GM12892 (cell line): ENCODE measurements at regions not wholly inside any gene's neighbourhood (a gene's known extent, or its start where the extent isn't known, plus 50 kb on each side); places are given as distances from the start of the nearest gene placed in this dataset.

Source experiments
- POLR2A ChIP-seq: IDR thresholded peaks from 2 replicates; pipeline ENCODE4 v1.6.1; 2011; ENCODE audit warnings: low read depth, low read length, control low read depth
- POLR2AphosphoS5 ChIP-seq: IDR thresholded peaks from 2 replicates; pipeline ENCODE4 v1.6.1; 2011; ENCODE audit warnings: low read depth, low read length, control low read depth

DNA sequence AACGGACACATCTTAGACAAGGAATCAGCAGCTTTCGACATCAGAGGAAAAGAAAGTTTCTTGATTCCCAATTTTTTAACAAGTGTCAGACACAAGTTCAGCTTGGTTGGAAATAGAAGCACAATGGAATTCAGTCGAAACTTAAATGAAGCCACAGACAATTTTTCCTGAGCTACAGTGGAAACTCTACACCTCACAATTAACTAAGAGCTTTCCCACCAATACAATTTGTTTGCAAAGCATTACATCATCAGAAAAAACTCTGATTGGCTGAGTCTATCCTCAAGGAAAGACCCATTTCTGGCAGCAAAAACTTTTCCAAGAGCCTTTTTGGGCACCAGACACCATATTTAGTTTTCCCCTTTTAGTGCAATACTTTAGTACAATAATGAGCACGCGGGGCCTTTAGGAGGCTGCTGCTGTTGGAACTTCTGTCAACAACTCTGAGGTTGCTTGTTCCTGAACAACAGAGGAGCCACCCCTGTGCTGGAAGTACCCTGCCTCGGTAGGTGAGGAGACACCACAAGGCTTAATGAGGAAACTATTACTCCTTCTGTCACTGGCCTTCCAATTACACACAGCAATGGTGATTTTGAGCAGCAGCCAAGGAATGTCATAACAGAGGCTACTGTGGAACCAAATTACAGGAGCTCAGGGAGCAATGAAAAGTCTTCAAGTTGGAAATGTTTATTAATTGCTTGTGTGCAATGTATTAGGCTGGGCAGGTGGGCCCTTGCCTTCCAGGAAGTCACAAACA, 61.9 kb upstream of the BARX2 start:
- TF ChIP-seq POLR2A (no peak), POLR2AphosphoS5 (no peak)
